ENCODE measurements at regions not wholly inside any gene's neighbourhood (a gene's known extent, or its start where the extent isn't known, plus 50 kb on each side); places are given as distances from the start of the nearest gene placed in this dataset.

- no peak for TF ChIP-seq CTCF (IDR thresholded peaks at IDR 0.05)
- no peak for TF ChIP-seq POLR2A (IDR thresholded peaks at IDR 0.05)
Measured at GRCh38 chr5:94057655-94058054, 316.3 kb upstream of the POU5F2 start.
